ENCODE measurements at regions not wholly inside any gene's neighbourhood (a gene's known extent, or its start where the extent isn't known, plus 50 kb on each side); places are given as distances from the start of the nearest gene placed in this dataset.

DNA sequence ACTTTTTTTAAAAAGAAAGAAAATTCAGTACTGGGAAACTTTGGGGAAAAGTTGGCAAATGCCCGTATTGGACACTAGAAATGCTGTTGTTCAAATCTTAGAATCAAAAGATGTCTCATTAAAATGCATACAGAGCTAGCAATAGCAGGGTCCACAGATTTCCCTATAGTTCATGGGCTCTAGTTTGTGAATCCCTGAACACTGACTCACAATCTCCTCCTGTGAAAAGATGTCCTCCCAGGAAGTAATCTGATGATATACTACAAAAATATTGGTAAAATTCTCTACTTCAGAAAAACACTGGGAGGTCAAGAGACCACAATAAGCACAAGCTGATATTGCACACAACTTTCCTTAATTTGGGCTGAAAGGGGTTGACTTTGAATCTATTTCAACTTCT, 568.4 kb upstream of the ZNF385D start:
- CTCF ChIA-PET: no interaction called here
- BruUV-seq (replicated peaks): no TSS peak
- H3K9me3 Mint-ChIP-seq (ENCODE audit: low read depth, unreplicated experiment): no peaks in the 10 kb centered on the region
- no peaks in the 10 kb centered on the region for H3K4me1 Mint-ChIP-seq (ENCODE audit: low read depth, unreplicated experiment)
- H3K4me3 Mint-ChIP-seq (ENCODE audit: low read depth, unreplicated experiment): no peak overlapping the region
- intact Hi-C loops (cut with micrococcal nuclease; ENCODE audit: unreplicated experiment): no loop called here
- DNase-seq: no peak
- no peak overlapping the region for H3K27ac Mint-ChIP-seq (ENCODE audit: unreplicated experiment)
- TF ChIP-seq, protein P1, sequence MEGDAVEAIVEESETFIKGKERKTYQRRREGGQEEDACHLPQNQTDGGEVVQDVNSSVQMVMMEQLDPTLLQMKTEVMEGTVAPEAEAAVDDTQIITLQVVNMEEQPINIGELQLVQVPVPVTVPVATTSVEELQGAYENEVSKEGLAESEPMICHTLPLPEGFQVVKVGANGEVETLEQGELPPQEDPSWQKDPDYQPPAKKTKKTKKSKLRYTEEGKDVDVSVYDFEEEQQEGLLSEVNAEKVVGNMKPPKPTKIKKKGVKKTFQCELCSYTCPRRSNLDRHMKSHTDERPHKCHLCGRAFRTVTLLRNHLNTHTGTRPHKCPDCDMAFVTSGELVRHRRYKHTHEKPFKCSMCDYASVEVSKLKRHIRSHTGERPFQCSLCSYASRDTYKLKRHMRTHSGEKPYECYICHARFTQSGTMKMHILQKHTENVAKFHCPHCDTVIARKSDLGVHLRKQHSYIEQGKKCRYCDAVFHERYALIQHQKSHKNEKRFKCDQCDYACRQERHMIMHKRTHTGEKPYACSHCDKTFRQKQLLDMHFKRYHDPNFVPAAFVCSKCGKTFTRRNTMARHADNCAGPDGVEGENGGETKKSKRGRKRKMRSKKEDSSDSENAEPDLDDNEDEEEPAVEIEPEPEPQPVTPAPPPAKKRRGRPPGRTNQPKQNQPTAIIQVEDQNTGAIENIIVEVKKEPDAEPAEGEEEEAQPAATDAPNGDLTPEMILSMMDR (IDR thresholded peaks at IDR 0.05; ENCODE audit: unreplicated experiment): no peak
- no peaks in the 10 kb centered on the region for H3K27me3 Mint-ChIP-seq (ENCODE audit: unreplicated experiment)
- H3K36me3 Mint-ChIP-seq (ENCODE audit: insufficient read depth, unreplicated experiment): no peaks in the 10 kb centered on the region

DNA sequence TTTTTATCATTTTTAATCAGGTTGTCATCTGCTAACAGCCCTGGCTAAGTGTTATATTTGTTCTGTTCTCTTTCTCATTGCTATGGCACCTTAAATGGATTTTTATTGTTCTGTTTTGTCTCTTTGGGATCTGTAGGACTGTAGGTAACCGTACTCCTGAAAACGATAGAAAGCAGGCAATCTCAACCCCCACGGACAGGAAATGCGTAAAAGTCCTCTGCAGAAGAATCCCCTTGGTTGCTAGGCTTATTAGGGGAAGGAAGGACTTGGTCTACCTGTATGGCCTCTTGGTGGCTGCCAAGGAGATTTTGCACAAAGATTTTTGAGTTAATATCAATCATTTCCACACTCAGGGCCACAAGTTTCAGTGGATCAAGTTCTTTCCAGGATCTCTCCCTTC, 571.9 kb upstream of the ZNF385D start:
- CTCF ChIA-PET: no interaction called here
- Mint-ChIP-seq H3K27me3 (ENCODE audit: unreplicated experiment) (no peaks in the 10 kb centered on the region), H3K4me1 (ENCODE audit: low read depth, unreplicated experiment) (no peaks in the 10 kb centered on the region), H3K9me3 (ENCODE audit: low read depth, unreplicated experiment) (no peaks in the 10 kb centered on the region), H3K27ac (ENCODE audit: unreplicated experiment) (no peak overlapping the region), H3K4me3 (ENCODE audit: low read depth, unreplicated experiment) (no peak overlapping the region), H3K36me3 (ENCODE audit: insufficient read depth, unreplicated experiment) (no peaks in the 10 kb centered on the region)
- TF ChIP-seq, protein P1 (IDR thresholded peaks at IDR 0.05; ENCODE audit: unreplicated experiment): no peak
- BruUV-seq (replicated peaks): no TSS peak
- DNase-seq: no peak
- intact Hi-C loops (cut with micrococcal nuclease; ENCODE audit: unreplicated experiment): no loop called here

DNA sequence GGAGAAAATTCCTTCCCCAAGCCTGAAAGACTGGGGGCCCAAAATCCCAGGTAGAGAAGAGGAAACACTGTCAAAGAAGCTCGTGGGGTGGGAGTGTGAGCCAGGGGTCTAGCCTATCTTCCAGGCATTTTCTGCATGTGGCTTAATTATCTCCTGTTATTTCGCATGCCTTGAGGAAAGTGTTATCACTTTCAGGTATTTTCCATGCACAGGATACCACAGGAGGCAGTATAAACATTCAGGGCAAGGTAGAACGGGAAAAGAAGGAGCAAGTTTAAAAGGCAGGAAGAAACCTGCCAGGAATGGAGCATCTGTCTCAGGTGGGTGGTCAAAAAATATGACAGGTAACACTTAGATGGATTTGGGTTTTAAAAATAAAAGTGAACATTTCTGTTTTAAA, 575.3 kb upstream of the ZNF385D start:
- Mint-ChIP-seq H3K9me3 (ENCODE audit: low read depth, unreplicated experiment) (no peaks in the 10 kb centered on the region), H3K4me3 (ENCODE audit: low read depth, unreplicated experiment) (no peak overlapping the region), H3K36me3 (ENCODE audit: insufficient read depth, unreplicated experiment) (no peaks in the 10 kb centered on the region), H3K4me1 (ENCODE audit: low read depth, unreplicated experiment) (no peaks in the 10 kb centered on the region), H3K27ac (ENCODE audit: unreplicated experiment) (no peak overlapping the region), H3K27me3 (ENCODE audit: unreplicated experiment) (no peaks in the 10 kb centered on the region)
- TF ChIP-seq, protein P1 (IDR thresholded peaks at IDR 0.05; ENCODE audit: unreplicated experiment): no peak
- no TSS peak for BruUV-seq (replicated peaks)
- intact Hi-C loops (cut with micrococcal nuclease; ENCODE audit: unreplicated experiment): no loop called here
- DNase-seq: no peak
- CTCF ChIA-PET: no interaction called here

- H3K36me3 Mint-ChIP-seq (ENCODE audit: insufficient read depth, unreplicated experiment): no peaks in the 10 kb centered on the region
- no peaks in the 10 kb centered on the region for H3K4me1 Mint-ChIP-seq (ENCODE audit: low read depth, unreplicated experiment)
- no peaks in the 10 kb centered on the region for H3K27me3 Mint-ChIP-seq (ENCODE audit: unreplicated experiment)
- CTCF ChIA-PET: no interaction called here
- no peak overlapping the region for H3K27ac Mint-ChIP-seq (ENCODE audit: unreplicated experiment)
- intact Hi-C loops (cut with micrococcal nuclease; ENCODE audit: unreplicated experiment): no loop called here
- TF ChIP-seq, protein P1 (IDR thresholded peaks at IDR 0.05; ENCODE audit: unreplicated experiment): no peak
- H3K9me3 Mint-ChIP-seq (ENCODE audit: low read depth, unreplicated experiment): no peaks in the 10 kb centered on the region
- BruUV-seq (replicated peaks): no TSS peak
- no peak overlapping the region for H3K4me3 Mint-ChIP-seq (ENCODE audit: low read depth, unreplicated experiment)
- DNase-seq: no peak
These were observed 584.0 kb upstream of the ZNF385D start for GRCh38 chr3:22334996-22335395.

Measured in Calu3 (cell line).